ENCODE measurements at regions not wholly inside any gene's neighbourhood (a gene's known extent, or its start where the extent isn't known, plus 50 kb on each side); places are given as distances from the start of the nearest gene placed in this dataset.

GRCh38 chr3:14333621-14334020 lies 68.8 kb upstream of the SLC6A6 start:
- no TSS peak for BruUV-seq (replicated peaks)
- no peak for DNase-seq (ENCODE audit: low spot score)
- intact Hi-C loops (cut with micrococcal nuclease; ENCODE audit: unreplicated experiment): no loop called here
- Histone ChIP-seq H3K36me3 (ENCODE audit: insufficient read depth, low read length, poor library complexity, severe bottlenecking) (no peaks in the 10 kb centered on the region), H3K9me3 (ENCODE audit: low read depth, low read length, poor library complexity, severe bottlenecking) (no peaks in the 10 kb centered on the region), H3K4me3 (ENCODE audit: low read depth, low read length, poor library complexity, severe bottlenecking) (no peak overlapping the region), H3K4me1 (ENCODE audit: insufficient read depth, low read length, poor library complexity, severe bottlenecking) (no peaks in the 10 kb centered on the region), H3K27me3 (replicated peaks; ENCODE audit: insufficient read depth, low read depth, low read length, poor library complexity) (no peaks in the 10 kb centered on the region), H3K27ac (ENCODE audit: low read depth, low read length, poor library complexity, severe bottlenecking) (no peak overlapping the region)
- CTCF ChIA-PET: no interaction called here
- POLR2A ChIA-PET (ENCODE audit: low non-redundant PET): no interaction called here
- no peak for TF ChIP-seq EZH2 (IDR thresholded peaks at IDR 0.05; ENCODE audit: borderline replicate concordance, low read depth, low read length, poor library complexity, severe bottlenecking)
- no peak for TF ChIP-seq CTCF (conservative IDR thresholded peaks at IDR 0.05; ENCODE audit: low read depth, low read length)

DNA sequence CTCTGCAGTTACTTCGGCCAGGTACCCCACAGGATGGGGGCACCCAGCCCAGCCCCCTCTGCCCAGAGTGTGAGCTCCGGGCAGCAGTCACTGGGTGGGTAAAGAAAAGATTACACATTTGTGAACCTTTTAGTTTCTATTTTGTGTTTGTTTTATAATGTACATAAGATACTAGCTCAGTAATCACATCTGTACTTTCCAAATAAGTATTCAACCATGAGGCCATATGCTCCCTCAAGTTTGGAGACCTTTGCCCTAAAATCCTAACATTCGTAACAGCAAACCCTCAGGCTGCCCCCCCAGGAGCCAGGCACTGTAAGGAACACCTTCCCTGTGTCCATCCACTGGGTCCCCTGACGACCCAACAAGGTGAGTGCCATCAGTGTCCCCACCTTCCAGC lies 68.3 kb upstream of the SLC6A6 start:
- ChIA-PET CTCF (no interaction called here), POLR2A (ENCODE audit: low non-redundant PET) (no interaction called here)
- DNase-seq (ENCODE audit: low spot score): no peak
- no peak for TF ChIP-seq EZH2 (IDR thresholded peaks at IDR 0.05; ENCODE audit: borderline replicate concordance, low read depth, low read length, poor library complexity, severe bottlenecking)
- TF ChIP-seq CTCF (conservative IDR thresholded peaks at IDR 0.05; ENCODE audit: low read depth, low read length): no peak
- no TSS peak for BruUV-seq (replicated peaks)
- H3K36me3 ChIP-seq (ENCODE audit: insufficient read depth, low read length, poor library complexity, severe bottlenecking): no peaks in the 10 kb centered on the region
- no peak overlapping the region for H3K4me3 ChIP-seq (ENCODE audit: low read depth, low read length, poor library complexity, severe bottlenecking)
- H3K27ac ChIP-seq (ENCODE audit: low read depth, low read length, poor library complexity, severe bottlenecking): no peak overlapping the region
- intact Hi-C loops (cut with micrococcal nuclease; ENCODE audit: unreplicated experiment): no loop called here
- H3K27me3 ChIP-seq (replicated peaks; ENCODE audit: insufficient read depth, low read depth, low read length, poor library complexity): no peaks in the 10 kb centered on the region
- no peaks in the 10 kb centered on the region for H3K9me3 ChIP-seq (ENCODE audit: low read depth, low read length, poor library complexity, severe bottlenecking)
- no peaks in the 10 kb centered on the region for H3K4me1 ChIP-seq (ENCODE audit: insufficient read depth, low read length, poor library complexity, severe bottlenecking)

GRCh38 chr3:14334936-14335335 lies 67.5 kb upstream of the SLC6A6 start:
- no peaks in the 10 kb centered on the region for H3K9me3 ChIP-seq (ENCODE audit: low read depth, low read length, poor library complexity, severe bottlenecking)
- intact Hi-C loops (cut with micrococcal nuclease; ENCODE audit: unreplicated experiment): no loop called here
- TF ChIP-seq EZH2 (IDR thresholded peaks at IDR 0.05; ENCODE audit: borderline replicate concordance, low read depth, low read length, poor library complexity, severe bottlenecking) (no peak), CTCF (conservative IDR thresholded peaks at IDR 0.05; ENCODE audit: low read depth, low read length) (no peak)
- CTCF ChIA-PET: no interaction called here
- no peak for DNase-seq (ENCODE audit: low spot score)
- H3K27me3 ChIP-seq (replicated peaks; ENCODE audit: insufficient read depth, low read depth, low read length, poor library complexity): no peaks in the 10 kb centered on the region
- POLR2A ChIA-PET (ENCODE audit: low non-redundant PET): no interaction called here
- no peaks in the 10 kb centered on the region for H3K36me3 ChIP-seq (ENCODE audit: insufficient read depth, low read length, poor library complexity, severe bottlenecking)
- no TSS peak for BruUV-seq (replicated peaks)
- H3K4me1 ChIP-seq (ENCODE audit: insufficient read depth, low read length, poor library complexity, severe bottlenecking): no peaks in the 10 kb centered on the region
- H3K4me3 ChIP-seq (ENCODE audit: low read depth, low read length, poor library complexity, severe bottlenecking): no peak overlapping the region
- H3K27ac ChIP-seq (ENCODE audit: low read depth, low read length, poor library complexity, severe bottlenecking): no peak overlapping the region

All from A673 (cell line).